ENCODE measurements at regions not wholly inside any gene's neighbourhood (a gene's known extent, or its start where the extent isn't known, plus 50 kb on each side); places are given as distances from the start of the nearest gene placed in this dataset.
"Not testable (repeated sequence)": the region's sequence is repeated elsewhere in the genome, so short reads cannot be mapped to it uniquely, and the experiment has no call there.

GRCh38 chr9:33695299-33695698 is 100.1 kb upstream of the PRSS3 start:
- DNase-seq (ENCODE audit: low read depth in 2 of 2), result no peak

DNA sequence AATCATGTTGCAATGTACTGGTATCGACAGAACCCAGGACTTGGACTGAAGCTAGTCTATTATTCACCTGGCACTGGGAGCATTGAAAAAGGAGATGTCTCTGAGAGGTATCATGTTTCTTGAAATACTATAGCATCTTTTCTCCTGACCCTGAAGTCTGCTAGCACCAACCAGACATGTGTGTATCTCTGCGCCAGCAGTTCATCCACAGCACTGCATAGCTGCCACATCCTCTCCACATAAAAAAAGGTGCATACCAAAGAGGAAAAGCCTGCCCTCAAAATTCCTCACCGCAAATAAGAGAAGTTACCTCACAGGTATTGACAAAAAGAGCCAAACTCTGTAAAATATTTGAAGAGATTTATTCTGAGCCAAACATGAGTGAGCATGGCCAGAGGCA is 99.5 kb upstream of the PRSS3 start:
- DNase-seq (ENCODE audit: low read depth in 2 of 2), result no peak

- DNase-seq (ENCODE audit: low read depth in 2 of 2), result no peak
Observed at GRCh38 chr9:33697171-33697570, 98.2 kb upstream of the PRSS3 start.

DNA sequence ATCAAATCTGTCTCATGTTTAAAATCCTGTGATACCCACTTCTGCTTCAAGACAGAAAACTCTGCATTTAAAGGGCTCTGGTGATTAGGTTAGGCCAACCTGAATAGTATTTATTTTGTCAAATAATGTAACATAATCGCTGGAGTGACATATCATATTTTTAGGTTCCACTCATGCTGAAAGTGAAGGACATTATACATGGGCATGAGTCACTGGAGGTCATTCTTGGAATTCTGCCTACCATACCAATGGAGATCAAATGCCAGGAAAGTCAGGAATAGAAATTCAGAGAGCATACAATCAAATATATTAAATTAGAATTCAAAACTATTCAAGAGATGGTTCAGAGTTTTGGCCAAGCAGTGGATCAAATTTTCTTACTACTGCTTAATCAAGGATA is 97.1 kb upstream of the PRSS3 start:
- no peak for DNase-seq (ENCODE audit: low read depth in 2 of 2)

DNA sequence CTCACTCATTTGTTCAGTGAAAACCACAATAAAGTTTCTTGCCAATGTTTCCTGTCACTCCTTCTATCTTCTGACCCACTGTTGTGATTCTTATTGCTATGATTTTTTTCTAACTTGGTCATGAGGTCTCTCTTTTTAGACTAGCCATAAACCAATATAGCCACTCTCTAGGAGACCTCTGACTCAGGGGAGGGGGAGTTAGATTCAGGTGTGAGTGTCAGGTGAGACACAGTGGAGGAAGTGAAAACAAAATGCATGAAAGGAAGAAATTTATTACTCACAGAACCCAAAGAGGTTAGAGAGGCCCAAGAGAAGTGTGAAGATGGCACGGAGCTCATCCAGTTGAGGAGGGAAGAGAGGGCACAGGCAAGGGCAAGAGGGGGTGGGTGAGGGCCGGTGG is 94.4 kb upstream of the PRSS3 start:
- not testable (repeated sequence) for DNase-seq (ENCODE audit: low read depth in 2 of 2)

- no peak for DNase-seq (ENCODE audit: low read depth in 2 of 2)
Observed at GRCh38 chr9:33703430-33704102, 91.8 kb upstream of the PRSS3 start.

- not testable (repeated sequence) for DNase-seq (ENCODE audit: low read depth in 2 of 2)
Observed at GRCh38 chr9:33705440-33705839, 89.9 kb upstream of the PRSS3 start.

DNA sequence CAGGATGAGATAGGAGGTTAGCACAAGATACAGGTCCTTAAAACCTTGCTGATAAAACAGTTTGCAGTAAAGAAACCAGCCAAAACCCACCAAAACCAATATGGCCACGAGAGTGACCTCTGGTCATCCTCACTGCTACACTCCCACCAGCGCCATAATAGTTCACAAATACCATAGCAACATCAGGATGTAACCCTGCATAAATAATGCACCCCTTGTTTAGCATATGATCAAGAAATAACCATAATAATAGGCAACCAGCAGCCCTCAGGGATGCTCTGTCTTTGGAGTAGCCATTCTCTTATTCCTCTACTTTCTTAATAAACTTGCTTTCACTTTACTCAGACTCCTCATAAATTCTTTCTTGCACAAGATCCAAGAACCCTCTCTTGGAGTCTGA is 86.9 kb upstream of the PRSS3 start:
- no peak for DNase-seq (ENCODE audit: low read depth in 2 of 2)

GRCh38 chr9:33709269-33709668 is 86.1 kb upstream of the PRSS3 start:
- no peak for DNase-seq (ENCODE audit: low read depth in 2 of 2)

- DNase-seq (ENCODE audit: low read depth in 2 of 2), result not testable (repeated sequence)
Observed at GRCh38 chr9:33711418-33711817, 83.9 kb upstream of the PRSS3 start.

GRCh38 chr9:33714989-33715388 is 80.4 kb upstream of the PRSS3 start:
- DNase-seq (ENCODE audit: low read depth in 2 of 2), result no peak

DNA sequence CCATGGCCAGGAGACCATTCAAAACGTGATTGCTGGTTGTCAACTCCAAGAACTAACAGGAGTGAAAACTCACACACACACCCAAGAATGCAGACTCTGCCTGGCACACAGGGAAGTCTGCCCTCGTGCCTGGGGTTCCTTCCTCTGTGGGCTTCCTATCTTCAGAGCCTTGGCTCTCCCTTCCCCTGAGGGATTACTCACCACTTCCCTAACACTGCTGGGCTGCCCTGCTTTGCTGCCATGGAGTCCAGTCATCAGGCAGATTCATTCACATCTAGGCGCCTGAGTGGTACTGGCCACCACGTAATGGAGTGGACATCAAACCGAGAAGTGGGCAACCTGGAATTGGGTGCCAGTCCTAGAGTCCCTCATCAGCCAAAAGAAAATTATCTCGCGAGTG is 76.4 kb upstream of the PRSS3 start:
- DNase-seq (ENCODE audit: low read depth in 2 of 2), result no peak

- DNase-seq (ENCODE audit: low read depth in 2 of 2), result no peak
Observed at GRCh38 chr9:33719581-33720374, 75.6 kb upstream of the PRSS3 start.

GRCh38 chr9:33721674-33722358 is 73.5 kb upstream of the PRSS3 start:
- DNase-seq (ENCODE audit: low read depth in 2 of 2), result peak; percentile 30 to 35

GRCh38 chr9:33722359-33722675 is 73.0 kb upstream of the PRSS3 start:
- no peak for DNase-seq (ENCODE audit: low read depth in 2 of 2)

GRCh38 chr9:33728613-33729012 is 66.7 kb upstream of the PRSS3 start:
- no peak for DNase-seq (ENCODE audit: low read depth in 2 of 2)

GRCh38 chr9:33731142-33731541 is 64.2 kb upstream of the PRSS3 start:
- DNase-seq (ENCODE audit: low read depth in 2 of 2), result no peak

DNA sequence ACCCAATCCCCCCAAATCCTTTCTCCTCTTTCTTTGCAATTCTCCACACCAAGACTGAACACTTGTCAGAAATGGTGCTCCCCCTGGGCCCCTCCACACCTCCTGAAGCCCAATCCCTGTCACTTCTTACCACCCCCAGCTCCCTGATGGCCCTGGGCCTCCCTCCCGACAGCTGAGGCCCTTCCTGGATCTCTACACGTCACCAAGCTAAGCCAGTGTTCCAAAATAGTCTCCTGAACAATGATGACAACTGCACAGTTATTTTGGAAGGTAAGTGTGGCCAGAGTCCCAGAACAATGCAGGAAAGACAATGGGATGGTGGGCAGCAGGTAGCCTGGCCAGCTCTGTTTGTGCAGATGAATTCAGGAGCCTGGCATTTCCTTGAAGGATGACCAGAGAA is 63.7 kb upstream of the PRSS3 start:
- DNase-seq (ENCODE audit: low read depth in 2 of 2), result no peak

GRCh38 chr9:33734247-33734940 is 61.0 kb upstream of the PRSS3 start:
- not testable (repeated sequence) for DNase-seq (ENCODE audit: low read depth in 2 of 2)

DNA sequence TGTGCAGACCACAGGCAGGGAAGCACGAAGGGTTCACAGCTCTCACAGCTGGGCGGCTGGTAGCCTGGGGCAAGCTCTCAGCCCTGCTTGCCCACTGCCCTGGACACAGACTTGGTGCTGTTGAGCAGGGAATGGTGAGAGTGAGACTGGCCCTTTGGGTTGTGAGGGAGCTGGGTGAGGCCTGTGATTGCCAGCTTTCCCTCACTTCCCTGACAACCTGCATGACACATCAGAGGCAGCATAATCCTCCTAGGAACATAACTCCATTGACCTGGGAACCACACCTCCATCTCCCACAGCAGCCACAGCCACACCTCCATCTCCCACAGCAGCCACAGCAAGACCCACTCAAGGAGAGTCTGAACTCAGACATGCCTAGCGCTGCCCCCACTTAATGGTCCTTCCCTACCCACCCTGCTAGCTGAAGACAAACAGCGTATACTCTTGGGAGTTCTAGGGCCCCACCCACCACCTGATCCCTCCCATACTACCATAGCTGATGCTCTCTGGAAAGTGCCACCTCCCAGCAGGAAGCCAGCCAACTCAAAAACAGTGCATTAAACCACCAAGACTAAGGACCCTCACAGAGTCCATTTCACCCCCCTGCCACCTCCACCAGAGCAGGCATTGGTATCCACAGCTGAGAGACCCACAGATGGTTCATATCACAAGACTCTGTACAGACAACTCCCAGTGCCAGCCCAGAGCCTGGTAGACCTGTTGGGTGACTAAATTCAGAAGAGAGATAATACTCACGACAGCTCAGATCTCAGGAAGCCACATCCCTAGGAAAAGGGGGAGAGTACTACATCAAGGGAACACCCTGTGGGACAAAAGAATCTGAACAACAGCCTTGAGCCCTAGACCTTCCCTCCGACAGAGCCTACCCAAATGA is 60.2 kb upstream of the PRSS3 start:
- not testable (repeated sequence) for DNase-seq (ENCODE audit: low read depth in 2 of 2)

All from fibroblast of skin of left quadriceps (primary cell).